HG03521 (cell line): ENCODE measurements at regions not wholly inside any gene's neighbourhood (a gene's known extent, or its start where the extent isn't known, plus 50 kb on each side); places are given as distances from the start of the nearest gene placed in this dataset.
"Not testable (repeated sequence)": the region's sequence is repeated elsewhere in the genome, so short reads cannot be mapped to it uniquely, and the experiment has no call there.

Experiments used
- ATAC-seq: cut with Tn5 transposase; IDR thresholded peaks from one replicate; pipeline ENCODE4 v1.9.1; 2021; ENCODE audit warnings: mild to moderate bottlenecking, moderate library complexity; ENCODE audit not compliant: unreplicated experiment

DNA sequence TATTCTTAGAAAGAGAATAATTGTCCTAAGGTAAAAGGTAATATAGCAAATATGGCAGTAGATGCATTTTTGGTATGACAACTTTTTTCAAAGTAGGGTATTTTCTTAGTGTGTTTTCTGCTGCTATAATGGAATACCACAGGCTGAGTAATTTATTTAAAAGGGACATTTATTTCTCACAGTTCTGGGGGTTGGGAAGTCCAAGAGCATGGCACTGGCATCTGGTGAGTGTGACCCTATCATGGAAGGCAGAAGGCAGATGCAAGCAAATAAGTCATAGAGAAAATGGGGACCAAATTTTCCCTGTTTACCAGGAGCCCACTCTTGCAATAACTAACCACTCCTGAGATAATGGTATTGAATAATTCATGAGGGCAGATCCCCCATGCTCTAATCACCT is 922.5 kb upstream of the MAN1A1 start:
- ATAC-seq: no peak

DNA sequence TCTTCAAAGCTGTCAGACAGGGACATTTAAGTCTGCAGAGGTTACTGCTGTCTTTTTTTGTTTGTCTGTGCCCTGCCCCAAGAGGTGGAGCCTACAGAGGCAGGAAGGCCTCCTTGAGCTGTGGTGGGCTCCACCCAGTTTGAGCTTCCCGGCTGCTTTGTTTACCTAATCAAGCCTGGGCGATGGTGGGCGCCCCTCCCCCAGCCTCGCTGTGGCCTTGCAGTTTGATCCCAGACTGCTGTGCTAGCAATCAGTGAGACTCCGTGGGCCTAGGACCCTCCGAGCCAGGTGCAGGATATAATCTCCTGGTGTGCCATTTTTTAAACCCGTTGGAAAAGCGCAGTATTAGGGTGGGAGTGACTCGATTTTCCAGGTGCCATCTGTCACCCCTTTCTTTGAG is 918.7 kb upstream of the MAN1A1 start:
- ATAC-seq: not testable (repeated sequence)

DNA sequence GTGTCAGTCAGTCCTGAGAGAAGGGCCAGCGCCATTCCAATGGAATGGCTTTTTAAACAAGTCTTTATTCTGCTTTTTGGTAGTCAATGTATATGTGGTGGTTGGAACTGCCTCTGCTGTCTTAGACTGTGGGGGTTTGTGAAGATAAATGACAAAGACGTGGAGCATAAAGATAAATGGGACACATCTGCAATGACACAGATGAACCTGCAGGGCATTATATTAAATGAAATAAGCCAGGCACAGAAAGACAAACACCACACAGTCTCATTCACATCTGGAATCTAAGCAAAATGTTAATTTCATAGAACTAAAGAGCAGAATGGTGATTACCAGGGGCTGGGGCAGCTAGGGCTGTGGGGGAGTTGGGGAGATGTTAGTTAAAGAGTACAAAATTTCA is 912.8 kb upstream of the MAN1A1 start:
- no peak for ATAC-seq

DNA sequence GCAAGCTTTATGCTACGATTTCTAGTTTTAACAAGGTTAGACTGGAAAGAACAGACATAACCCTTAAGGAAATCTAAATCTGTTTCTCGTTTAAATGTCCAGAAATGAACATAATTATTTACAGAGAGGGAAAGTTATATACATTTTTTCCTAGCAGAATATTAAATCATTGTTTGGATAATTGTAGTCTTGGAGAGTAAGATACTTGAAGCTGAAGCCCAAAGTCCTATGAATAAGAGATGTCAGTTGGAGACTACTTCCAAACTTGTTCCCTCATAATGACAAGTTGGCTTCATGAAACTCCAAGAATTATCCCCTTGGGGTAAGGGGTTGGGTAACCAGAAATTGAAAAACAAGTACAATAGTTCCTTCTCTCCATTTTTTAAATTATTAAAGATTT is 911.1 kb upstream of the MAN1A1 start:
- no peak for ATAC-seq

DNA sequence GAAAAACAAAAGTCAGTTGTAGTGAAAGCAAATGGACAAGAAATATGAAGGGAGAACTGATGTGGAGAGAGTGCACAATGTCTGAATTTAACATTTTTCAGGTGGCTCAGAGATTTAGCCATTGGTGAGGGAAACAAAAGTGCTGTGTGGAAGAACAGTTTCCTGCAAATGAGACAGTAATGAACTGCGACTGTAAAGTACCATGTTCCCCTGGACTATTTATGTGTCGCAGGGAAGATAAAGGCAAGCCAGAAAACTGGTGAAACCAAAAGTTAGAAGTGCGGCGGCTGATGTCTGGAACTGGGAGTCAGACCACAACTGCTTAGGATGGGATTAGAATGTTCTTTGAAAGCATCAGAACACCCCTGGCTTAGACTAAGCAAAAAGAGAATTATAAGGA is 905.1 kb upstream of the MAN1A1 start:
- no peak for ATAC-seq

DNA sequence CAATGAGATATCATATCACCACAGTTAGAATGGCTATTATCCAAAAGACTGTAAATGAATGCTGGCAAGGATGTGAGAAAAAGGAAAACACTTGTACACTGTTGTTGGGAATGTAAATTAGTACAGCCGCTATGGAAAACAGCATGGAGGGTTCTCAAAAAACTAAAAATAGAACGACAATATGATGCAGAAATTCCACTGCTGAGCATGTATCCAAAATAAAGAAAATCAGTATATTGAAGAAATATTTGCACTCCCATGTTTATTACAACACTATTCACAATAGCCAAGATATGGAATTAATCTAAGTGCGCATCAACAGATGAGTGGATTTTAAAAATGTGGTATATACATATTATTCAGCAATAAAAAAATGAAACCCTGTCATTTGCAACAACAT is 898.9 kb upstream of the MAN1A1 start:
- ATAC-seq: no peak

DNA sequence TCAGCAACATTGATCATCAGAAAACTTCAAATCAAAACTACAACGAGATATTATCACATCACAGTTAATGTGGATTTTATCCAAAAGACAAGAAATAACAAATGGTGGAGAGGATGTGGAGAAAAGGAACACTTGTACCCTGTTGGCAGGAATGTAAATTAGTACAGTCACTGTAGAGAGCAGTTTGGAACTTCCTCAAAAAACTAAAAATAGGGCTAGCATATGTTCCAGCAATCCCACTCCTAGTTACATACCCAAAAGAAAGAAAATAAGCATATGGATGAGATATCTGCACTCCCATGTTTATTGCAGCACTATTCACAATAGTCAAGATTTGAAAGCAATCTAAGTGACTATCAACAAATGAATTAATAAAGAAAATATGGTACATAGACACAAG is 887.7 kb upstream of the MAN1A1 start:
- no peak for ATAC-seq

DNA sequence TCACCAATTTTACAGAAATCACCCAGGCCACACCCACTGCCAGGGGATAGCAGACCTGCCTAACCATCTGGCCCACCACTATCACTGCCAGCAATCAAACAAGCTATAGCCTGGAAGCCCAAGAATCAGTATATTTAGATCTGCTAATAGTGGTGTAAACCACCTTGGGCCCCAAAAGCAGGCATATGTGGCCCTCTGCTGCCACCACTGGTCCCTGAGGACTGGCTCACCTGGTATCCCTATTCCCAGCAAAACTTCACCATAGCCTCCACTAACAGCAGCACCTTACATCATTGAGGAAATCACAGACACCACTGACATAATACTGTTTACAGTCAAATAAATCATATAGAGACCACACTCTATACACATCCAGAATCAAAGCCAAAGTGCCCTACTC is 880.4 kb upstream of the MAN1A1 start:
- no peak for ATAC-seq

DNA sequence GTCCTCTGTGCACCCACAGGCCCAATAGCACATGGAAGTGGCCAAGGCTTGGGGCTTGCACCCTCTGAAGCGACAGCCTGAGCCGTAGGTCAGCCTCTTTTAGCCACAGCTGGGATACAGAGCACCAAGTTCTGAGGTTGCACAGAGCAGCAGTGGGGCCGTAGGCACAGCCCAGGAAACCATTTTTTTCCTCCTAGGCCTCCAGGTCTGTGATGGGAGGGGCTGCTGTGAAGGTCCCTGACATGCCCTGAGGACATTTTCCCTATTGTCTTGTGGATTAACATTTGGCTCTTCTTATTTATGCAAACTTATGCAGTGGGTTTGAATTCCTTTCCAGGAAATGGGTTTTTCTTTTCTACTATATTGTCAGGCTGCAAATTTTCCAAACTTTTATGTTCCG is 878.7 kb upstream of the MAN1A1 start:
- no peak for ATAC-seq

DNA sequence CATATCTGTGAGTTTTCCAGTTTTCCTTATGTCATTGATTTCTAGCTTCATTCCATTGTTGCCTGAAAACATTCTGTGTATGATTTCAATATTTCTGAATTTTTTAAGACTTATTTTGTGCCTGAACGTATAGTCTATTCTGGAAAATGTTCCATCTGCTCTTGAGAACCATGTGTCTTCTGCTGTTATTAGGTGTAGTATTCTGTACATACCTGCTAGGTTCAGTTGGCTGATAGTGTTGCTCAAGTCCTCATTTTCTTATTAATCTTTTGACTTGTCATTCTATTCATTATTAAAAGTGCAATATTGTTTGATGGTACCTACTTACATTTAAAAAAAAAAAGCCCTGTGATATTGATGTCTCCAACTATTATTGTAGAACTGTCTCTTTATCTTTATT is 869.8 kb upstream of the MAN1A1 start:
- no peak for ATAC-seq

DNA sequence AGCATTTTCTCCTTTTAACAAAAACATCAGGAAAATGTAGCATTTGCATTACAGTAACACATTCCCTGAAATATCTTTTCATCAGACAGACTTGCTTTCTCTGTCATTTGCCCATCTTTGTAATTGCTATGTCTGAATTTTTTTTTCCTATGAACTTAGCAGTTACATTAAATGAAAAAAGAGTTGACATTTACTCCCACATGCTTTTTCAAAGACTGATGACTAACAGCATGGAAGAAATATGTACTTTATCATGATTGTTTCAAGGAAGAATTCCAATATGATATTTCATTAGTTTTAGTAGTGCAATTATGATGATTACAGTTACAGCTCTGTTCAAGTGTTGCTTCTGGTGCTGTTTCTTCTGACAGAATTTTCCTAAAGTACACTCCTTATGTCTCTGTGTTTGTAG is 864.5 kb upstream of the MAN1A1 start:
- ATAC-seq: no peak

DNA sequence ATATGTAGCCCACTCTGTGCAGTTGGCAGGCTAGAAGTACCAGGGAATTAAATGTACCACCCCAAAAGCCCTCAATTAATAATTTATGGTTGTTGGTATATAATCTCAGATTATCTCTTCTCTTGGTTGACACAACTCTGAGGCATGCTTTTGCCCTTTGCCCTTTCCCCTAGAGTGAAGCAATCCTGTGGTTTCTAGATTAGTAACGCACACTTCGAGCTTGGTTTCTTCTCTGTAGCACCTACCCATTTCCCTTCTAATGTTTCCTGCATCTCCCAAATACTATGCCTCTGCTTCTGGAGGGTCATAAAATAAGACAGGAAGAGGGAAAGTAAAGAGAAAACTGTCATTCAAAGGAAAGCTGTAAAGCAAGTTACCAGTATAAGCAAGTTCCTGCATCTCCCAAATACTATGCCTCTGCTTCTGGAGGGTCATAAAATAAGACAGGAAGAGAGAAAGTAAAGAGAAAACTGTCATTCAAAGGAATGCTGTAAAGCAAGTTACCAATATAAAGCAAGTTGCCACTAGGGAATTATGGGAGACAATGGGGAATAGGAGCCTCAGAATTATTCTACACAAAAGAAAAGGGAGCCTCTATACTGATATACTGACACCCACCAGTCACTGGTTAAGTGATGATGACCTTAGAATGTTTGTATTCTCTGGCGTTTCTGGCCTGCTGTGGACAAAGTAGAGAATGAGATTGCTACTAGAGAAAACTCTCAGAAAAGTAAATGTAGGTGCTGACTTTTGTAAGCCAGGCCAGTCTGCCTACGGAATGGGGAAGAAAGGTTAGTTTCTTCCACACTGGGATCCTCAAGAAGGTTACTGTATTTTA is 862.6 kb upstream of the MAN1A1 start:
- ATAC-seq: no peak

DNA sequence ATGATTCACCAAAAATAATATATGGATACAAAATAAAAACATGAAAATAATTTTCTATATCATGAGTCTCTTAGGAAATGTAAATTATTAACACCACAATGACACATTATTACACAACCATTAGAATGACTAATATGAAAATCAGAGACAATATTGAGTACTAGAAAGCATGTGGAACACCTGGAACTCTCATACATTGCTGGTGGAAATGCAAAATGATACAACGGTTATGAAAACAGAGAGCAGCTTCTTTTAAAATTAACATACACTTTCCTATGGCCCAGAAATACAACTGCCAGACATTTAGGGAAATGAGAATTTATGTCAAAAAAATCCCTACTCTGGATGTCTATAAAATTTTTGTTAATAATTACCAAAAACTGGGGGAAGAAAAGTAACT is 853.3 kb upstream of the MAN1A1 start:
- no peak for ATAC-seq

DNA sequence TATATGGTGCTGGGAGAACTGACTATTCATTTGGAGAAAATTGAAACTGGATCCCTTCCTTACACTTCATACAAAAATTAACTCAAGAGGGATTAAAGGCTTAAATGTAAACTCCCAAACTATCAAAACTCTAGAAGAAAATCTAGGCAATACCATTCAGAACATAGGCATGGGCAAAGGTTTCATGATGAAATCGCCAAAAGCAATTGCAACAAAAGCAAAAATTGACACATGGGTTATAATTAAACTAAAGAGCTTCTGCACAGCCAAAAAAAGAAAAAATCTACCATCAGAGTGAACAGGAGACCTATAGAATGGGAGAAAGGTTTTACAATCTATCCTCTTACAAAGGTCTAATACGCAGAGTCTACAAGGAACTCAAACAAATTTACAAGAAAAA is 851.3 kb upstream of the MAN1A1 start:
- ATAC-seq: no peak

DNA sequence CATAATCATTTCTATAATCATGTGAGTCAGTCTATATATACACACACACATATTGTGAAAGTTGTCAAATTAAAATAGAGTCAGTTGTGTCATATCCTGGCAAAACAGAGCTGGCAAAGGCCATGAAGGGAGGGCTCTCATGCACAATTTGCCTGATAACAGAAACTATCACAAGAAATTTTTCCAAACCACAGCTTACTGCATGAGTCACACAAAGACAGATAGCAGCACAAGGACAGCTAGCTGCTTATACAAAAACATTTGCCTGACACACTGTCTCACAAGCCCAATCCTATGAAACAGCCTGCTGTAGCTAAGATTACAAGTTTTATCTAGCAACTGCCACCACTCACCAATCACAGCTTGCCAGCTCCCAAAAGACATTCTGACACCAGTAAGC is 848.5 kb upstream of the MAN1A1 start:
- ATAC-seq: no peak

DNA sequence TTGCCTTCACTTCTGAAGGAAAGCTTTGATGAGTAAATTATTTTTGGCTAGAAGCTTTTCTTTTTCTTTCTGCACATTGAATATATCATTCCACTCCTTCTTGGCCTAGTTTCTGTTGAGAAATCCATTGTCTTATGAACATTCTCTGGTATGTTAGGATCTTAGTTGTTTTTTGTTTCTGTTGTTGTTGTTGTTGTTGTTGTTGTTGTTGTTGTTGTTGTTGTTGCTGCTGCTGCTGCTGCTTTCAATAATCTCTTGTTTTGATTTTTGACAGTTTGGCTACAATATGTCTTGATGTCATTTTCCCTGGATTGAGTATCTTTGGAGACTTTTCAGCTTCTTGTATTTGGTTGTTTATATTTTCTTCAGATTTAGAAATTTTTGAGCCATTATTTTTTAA is 836.5 kb upstream of the MAN1A1 start:
- no peak for ATAC-seq

DNA sequence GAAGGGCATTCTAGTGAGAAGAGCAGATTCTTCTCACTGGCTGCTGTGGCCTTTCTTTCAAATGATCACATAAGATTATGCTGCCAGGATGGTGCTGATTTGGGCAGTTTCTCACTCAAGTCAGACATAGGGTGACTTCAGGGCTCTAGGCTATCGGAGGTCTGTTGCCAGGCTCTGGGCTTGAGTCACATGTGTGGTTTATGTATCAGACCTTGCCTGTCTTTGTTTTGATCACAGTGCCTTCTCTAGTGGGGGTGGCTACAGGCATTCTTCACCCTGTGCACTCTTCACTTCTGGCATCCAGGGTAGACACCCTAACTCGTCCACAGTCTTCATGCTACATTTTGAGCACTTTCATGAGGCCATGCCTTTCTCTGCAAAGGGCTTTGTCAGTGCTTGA is 823.7 kb upstream of the MAN1A1 start:
- no peak for ATAC-seq

DNA sequence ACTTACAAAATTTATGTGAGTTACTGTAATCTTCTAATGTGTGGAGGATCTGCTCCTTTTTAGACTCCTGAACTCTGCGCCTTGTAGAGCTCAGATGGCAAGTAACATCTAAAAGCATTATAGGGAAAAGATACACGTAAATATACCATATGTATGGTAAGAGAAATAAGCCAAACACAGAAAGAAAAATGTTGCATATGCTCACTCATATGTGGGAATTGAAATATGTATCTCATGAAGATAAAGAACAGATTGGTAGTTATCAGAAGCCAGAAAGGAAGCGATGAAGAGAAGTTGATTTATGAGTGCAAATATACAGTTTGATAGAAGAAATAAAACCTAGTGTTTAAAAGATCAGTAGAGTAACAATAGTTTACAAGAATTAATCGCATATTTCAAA is 815.0 kb upstream of the MAN1A1 start:
- ATAC-seq: no peak

DNA sequence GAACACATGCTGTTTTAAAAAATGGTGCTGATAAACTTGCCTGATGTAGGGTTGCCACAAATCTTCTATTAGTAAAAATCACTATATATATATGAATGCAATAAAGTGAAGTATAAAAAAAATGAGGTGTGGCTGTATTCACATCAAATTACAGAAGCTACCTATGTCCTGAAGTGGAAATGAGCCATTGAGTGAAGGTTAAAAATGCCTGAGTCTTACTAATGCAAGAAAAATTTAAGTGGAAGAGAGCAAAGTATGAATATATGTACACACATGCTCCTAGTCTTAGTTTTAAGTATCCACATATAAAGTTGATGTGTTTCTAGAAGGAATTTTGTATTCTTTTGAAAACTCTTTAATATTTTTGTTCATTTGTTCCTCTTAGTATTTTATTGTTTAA is 808.3 kb upstream of the MAN1A1 start:
- ATAC-seq: no peak

DNA sequence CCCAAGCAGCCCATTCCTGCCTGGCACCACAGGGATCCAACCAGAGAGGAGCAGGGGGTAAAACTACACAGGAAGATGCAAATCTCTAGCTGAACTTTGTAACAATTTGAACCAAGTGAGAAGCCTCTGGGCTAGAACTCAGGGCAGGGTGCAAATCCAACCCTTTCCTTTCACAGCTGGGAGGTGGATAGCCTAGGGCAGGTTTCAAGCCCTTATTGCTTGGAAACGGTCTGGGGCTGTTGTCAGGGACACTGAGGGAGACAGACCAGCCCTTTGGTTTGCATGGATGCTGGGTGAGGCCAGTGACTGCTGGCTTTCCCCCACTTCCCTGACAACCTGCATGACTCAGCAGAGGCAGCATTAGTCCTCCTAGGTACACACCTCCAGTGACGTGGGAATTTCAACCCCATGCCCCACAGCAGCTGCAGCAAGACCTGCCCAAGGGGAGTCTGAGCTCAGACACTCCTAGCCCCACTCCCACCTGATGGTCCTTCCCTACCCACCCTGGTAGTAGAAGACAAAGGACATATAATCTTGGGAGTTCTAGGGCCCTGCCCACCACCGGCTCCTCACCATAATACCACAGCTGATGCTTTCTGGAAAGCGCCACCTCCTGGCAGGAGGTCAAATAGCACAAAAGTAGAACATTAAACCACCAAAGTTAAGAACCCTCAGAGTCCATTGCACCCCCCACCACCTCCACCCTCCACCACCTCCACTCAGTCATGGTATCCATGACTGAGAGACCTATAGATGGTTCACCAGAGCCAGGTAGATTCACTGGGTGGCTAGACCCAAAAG is 797.7 kb upstream of the MAN1A1 start:
- ATAC-seq: no peak

DNA sequence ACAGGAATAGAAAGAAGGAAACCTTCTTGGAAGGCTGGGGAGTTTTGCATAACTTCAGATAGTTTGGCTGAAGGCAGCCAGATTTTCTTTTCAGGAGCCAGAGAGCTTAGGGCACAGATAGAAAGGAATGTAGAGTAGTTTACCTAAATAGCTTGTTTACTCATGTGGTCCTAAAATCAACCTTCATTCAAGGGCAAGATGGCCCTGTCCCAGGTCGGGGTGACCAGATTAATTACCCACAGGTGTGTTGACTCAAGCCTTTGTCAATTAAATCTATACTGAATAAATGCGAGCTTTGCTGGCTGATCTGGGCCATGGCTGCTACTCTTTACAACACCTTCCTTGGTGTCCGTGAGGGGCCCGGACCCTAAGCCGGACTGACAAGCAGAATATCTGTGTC is 792.0 kb upstream of the MAN1A1 start:
- no peak for ATAC-seq

DNA sequence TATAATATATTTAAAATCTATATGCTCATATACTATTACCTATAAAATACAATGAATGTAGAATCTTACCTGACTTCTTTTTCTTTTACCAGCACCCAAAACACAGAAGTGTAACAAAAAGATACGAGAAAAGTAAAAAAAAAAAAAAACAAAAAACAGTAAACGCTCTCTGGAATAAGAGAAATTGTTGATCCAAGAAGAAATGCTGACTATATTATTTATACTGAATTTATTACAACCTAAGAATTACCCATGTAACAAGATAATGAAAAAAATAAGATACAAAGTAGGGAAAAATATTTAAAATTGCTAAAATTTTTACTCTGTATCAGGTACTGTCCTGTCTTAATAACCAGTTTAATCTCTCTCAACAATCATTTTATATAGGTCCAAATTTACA is 787.9 kb upstream of the MAN1A1 start:
- ATAC-seq: no peak
